ENCODE measurements at regions not wholly inside any gene's neighbourhood (a gene's known extent, or its start where the extent isn't known, plus 50 kb on each side); places are given as distances from the start of the nearest gene placed in this dataset.

GRCh38 chr4:131046821-131047220 lies 1950.9 kb downstream of the C4orf33 start:
- intact Hi-C loops (cut with micrococcal nuclease), result no loop called here
- Histone ChIP-seq H2AK5ac (ENCODE audit: low read depth, low read length) (no peak overlapping the region), H3K9ac (ENCODE audit: low read depth, low read length) (no peak overlapping the region), H2BK15ac (ENCODE audit: low read depth, low read length) (no peak overlapping the region), H3K4me3 (ENCODE audit: insufficient read depth, low read depth, low read length) (no peak overlapping the region), H3K14ac (replicated peaks; ENCODE audit: low read depth, low read length) (no peak overlapping the region), H3K4me2 (ENCODE audit: low read depth, low read length) (no peak overlapping the region), H2AFZ (replicated peaks; ENCODE audit: low read length, poor library complexity) (no peak overlapping the region), H3K36me3 (ENCODE audit: control insufficient read depth, insufficient read depth, low read length) (no peaks in the 10 kb centered on the region), H3K4ac (ENCODE audit: low read depth, low read length) (no peak overlapping the region), H4K20me1 (ENCODE audit: insufficient read depth, low read length) (no peaks in the 10 kb centered on the region), H3K18ac (ENCODE audit: low read depth, low read length) (no peak overlapping the region), H3K79me1 (ENCODE audit: low read depth in 1 of 2, low read length in 2 of 2) (no peaks in the 10 kb centered on the region), H4K5ac (ENCODE audit: low read depth, low read length) (no peak overlapping the region), H2BK5ac (ENCODE audit: low read depth, low read length, poor library complexity, severe bottlenecking) (no peak overlapping the region), H2AK9ac (replicated peaks; ENCODE audit: low read depth, low read length, poor library complexity) (no peak overlapping the region), H3K27ac (ENCODE audit: insufficient read depth, low read length) (no peak overlapping the region), H4K91ac (ENCODE audit: insufficient read depth, low read depth, low read length) (no peak overlapping the region), H3K23ac (ENCODE audit: low read depth, low read length) (no peak overlapping the region), H3K56ac (ENCODE audit: extremely low read depth, insufficient read depth, low read length) (no peak overlapping the region), H3K27me3 (ENCODE audit: control insufficient read depth, insufficient read depth, low read length) (no peaks in the 10 kb centered on the region), H3K9me1 (ENCODE audit: insufficient read depth, low read length) (no peaks in the 10 kb centered on the region), H2BK120ac (ENCODE audit: low read depth, low read length) (no peak overlapping the region), H3K9me3 (ENCODE audit: control insufficient read depth, insufficient read depth, low read length) (0 out of 2 replicates have a peak, but pooled peaks cover under 1% of the 10 kb centered on the region), H4K8ac (ENCODE audit: low read depth in 2 of 2, low read length in 2 of 2) (no peak overlapping the region), H2BK20ac (ENCODE audit: low read depth, low read length) (no peak overlapping the region), H3K4me1 (ENCODE audit: control insufficient read depth, insufficient read depth, low read length) (no peaks in the 10 kb centered on the region)
- no peak for ATAC-seq (ENCODE audit: low read depth)
- ChIA-PET POLR2A (ENCODE audit: unreplicated experiment) (no interaction called here), CTCF (no interaction called here)
- in situ Hi-C loops (cut with MboI; ENCODE audit: low sequenced_read_pairs), result no loop called here
- no CpG with 5 or more reads among the region's 4 CpGs for WGBS, 2 experiments (ENCODE audit: extremely low coverage in 2 of 2, insufficient read length in 1 of 2)
- no peak for DNase-seq
- TF ChIP-seq RAD21 (IDR thresholded peaks at IDR 0.05; ENCODE audit: low read length) (no peak), POLR2A (IDR thresholded peaks at IDR 0.05; ENCODE audit: low read depth, low read length) (no peak), MAFK (IDR thresholded peaks at IDR 0.05; ENCODE audit: low read depth, low read length) (no peak), CTCF (conservative IDR thresholded peaks at IDR 0.05; ENCODE audit: low read depth, low read length) (no peak), CHD1 (IDR thresholded peaks at IDR 0.05; ENCODE audit: low read depth, low read length) (no peak), MXI1 (IDR thresholded peaks at IDR 0.05; ENCODE audit: borderline replicate concordance, low read depth, low read length) (no peak), ELK1 (IDR thresholded peaks at IDR 0.05; ENCODE audit: borderline replicate concordance, low read depth, low read length) (no peak), NFE2L2 (IDR thresholded peaks at IDR 0.05; ENCODE audit: low read depth, low read length) (no peak), BHLHE40 (IDR thresholded peaks at IDR 0.05; ENCODE audit: low read depth, low read length) (no peak), SMC3 (IDR thresholded peaks at IDR 0.05; ENCODE audit: low read depth, low read length) (no peak), MAZ (IDR thresholded peaks at IDR 0.05; ENCODE audit: borderline replicate concordance, low read depth, low read length) (no peak), RCOR1 (IDR thresholded peaks at IDR 0.05; ENCODE audit: insufficient replicate concordance, low read length) (no peak), CEBPB (IDR thresholded peaks at IDR 0.05; ENCODE audit: low read depth, low read length) (no peak), FOS (IDR thresholded peaks at IDR 0.05; ENCODE audit: low read depth, low read length) (no peak)
- TF ChIP-seq, protein P1, sequence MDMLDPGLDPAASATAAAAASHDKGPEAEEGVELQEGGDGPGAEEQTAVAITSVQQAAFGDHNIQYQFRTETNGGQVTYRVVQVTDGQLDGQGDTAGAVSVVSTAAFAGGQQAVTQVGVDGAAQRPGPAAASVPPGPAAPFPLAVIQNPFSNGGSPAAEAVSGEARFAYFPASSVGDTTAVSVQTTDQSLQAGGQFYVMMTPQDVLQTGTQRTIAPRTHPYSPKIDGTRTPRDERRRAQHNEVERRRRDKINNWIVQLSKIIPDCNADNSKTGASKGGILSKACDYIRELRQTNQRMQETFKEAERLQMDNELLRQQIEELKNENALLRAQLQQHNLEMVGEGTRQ (IDR thresholded peaks at IDR 0.05; ENCODE audit: low read depth, low read length), result no peak
- BruUV-seq (replicated peaks), result no TSS peak
- dilution Hi-C loops (cut with HindIII; ENCODE audit: low sequenced_read_pairs, unreplicated experiment), result no loop called here

Measured in IMR-90 (cell line).